Mesendoderm (in vitro differentiated cells): ENCODE measurements at regions not wholly inside any gene's neighbourhood (a gene's known extent, or its start where the extent isn't known, plus 50 kb on each side); places are given as distances from the start of the nearest gene placed in this dataset.

ENCODE experiments used
- DNase-seq: peaks from one replicate; pipeline ENCODE4 v3.0.0; 2013
- H2AK5ac ChIP-seq: 2 replicates; pipeline ENCODE4 v1.6.1; 2013; ENCODE audit warnings: low read length, inconsistent platforms
- H2BK120ac ChIP-seq: 2 replicates; pipeline ENCODE4 v1.6.1; 2013; ENCODE audit warnings: low read depth, mild to moderate bottlenecking, low read length, moderate library complexity, mixed read lengths
- H2BK15ac ChIP-seq: replicated peaks from 2 replicates; pipeline ENCODE4 v1.6.1; 2013; ENCODE audit warnings: low read depth, mild to moderate bottlenecking, moderate library complexity
- H2BK5ac ChIP-seq: 2 replicates; pipeline ENCODE4 v1.6.1; 2013; ENCODE audit warnings: low read length, inconsistent platforms
- H3K18ac ChIP-seq: 2 replicates; pipeline ENCODE4 v1.6.1; 2013; ENCODE audit warnings: mild to moderate bottlenecking, low read length, mixed read lengths
- H3K23ac ChIP-seq: one replicate; pipeline ENCODE4 v1.6.1; 2013; ENCODE audit warnings: low read length
- H3K27ac ChIP-seq: 2 replicates; pipeline ENCODE4 v1.5.1; 2013; ENCODE audit warnings: low read depth, mild to moderate bottlenecking, inconsistent platforms, low read length, moderate library complexity
- H3K27me3 ChIP-seq: 2 replicates; pipeline ENCODE4 v1.6.1; 2013; ENCODE audit warnings: low read length, control low read depth, mild to moderate bottlenecking, inconsistent platforms; ENCODE audit not compliant: insufficient read depth, poor library complexity
- H3K36me3 ChIP-seq: 2 replicates; pipeline ENCODE4 v1.6.1; 2013; ENCODE audit warnings: low read length, inconsistent platforms; ENCODE audit not compliant: control insufficient read depth, insufficient read depth
- H3K4ac ChIP-seq: one replicate; pipeline ENCODE4 v1.6.1; 2013; ENCODE audit warnings: low read depth, mild to moderate bottlenecking, low read length, moderate library complexity
- H3K4me1 ChIP-seq: 2 replicates; pipeline ENCODE4 v1.6.1; 2013; ENCODE audit warnings: low read depth, low read length, inconsistent platforms; ENCODE audit not compliant: control insufficient read depth
- H3K4me2 ChIP-seq: 2 replicates; pipeline ENCODE4 v1.6.1; 2013; ENCODE audit warnings: low read length
- H3K4me3 ChIP-seq: 2 replicates; pipeline ENCODE4 v1.5.1; 2013; ENCODE audit warnings: mild to moderate bottlenecking, low read length
- H3K56ac ChIP-seq: one replicate; pipeline ENCODE4 v1.6.1; 2013; ENCODE audit warnings: low read length
- H3K79me1 ChIP-seq: 2 replicates; pipeline ENCODE4 v1.6.1; 2013; ENCODE audit warnings: low read length, inconsistent platforms
- H3K79me2 ChIP-seq: 2 replicates; pipeline ENCODE4 v1.6.1; 2013; ENCODE audit warnings: mild to moderate bottlenecking, low read length; ENCODE audit not compliant: control insufficient read depth, insufficient read depth
- H3K9ac ChIP-seq: 2 replicates; pipeline ENCODE4 v1.6.1; 2013; ENCODE audit warnings: low read length, inconsistent platforms
- H4K5ac ChIP-seq: one replicate; pipeline ENCODE4 v1.6.1; 2013; ENCODE audit warnings: low read length
- H4K8ac ChIP-seq: one replicate; pipeline ENCODE4 v1.6.1; 2013; ENCODE audit warnings: low read depth, mild to moderate bottlenecking, control low read depth, low read length, moderate library complexity
- WGBS: extraction: QIAGEN DNeasy Blood & Tissue Kit; methylation state at CpG from one replicate; pipeline ENCODE4 v1.1.7; 2013; ENCODE audit warnings: low lambda C conversion rate, missing lambda C conversion rate; ENCODE audit not compliant: insufficient coverage; ENCODE audit errors: extremely low coverage; 5-methylcytosine and 5-hydroxymethylcytosine counted together

GRCh38 chr20:12072221-12072953 is 154.7 kb downstream of the BTBD3 start:
- Histone ChIP-seq H3K56ac (no peak overlapping the region), H3K79me2 (no peaks in the 10 kb centered on the region), H2AK5ac (no peak overlapping the region), H4K8ac (no peak overlapping the region), H3K4me3 (no peak overlapping the region), H3K18ac (no peak overlapping the region), H3K79me1 (no peaks in the 10 kb centered on the region), H2BK5ac (no peak overlapping the region), H3K27ac (no peak overlapping the region), H3K36me3 (no peaks in the 10 kb centered on the region), H3K4ac (no peak overlapping the region), H2BK15ac (no peak overlapping the region), H3K4me1 (peaks cover 2% of the 10 kb centered on the region), H2BK120ac (no peak overlapping the region), H4K5ac (no peak overlapping the region), H3K23ac (no peak overlapping the region), H3K9ac (no peak overlapping the region), H3K27me3 (no peaks in the 10 kb centered on the region), H3K4me2 (no peak overlapping the region)
- DNase-seq, result no peak
- WGBS, result no CpG with 5 or more reads among the region's 8 CpGs

GRCh38 chr20:12072954-12073264 is 155.2 kb downstream of the BTBD3 start:
- Histone ChIP-seq H3K4me3 (no peak overlapping the region), H4K5ac (no peak overlapping the region), H3K79me2 (no peaks in the 10 kb centered on the region), H3K27ac (no peak overlapping the region), H3K4me2 (no peak overlapping the region), H3K79me1 (no peaks in the 10 kb centered on the region), H3K36me3 (no peaks in the 10 kb centered on the region), H3K18ac (no peak overlapping the region), H2AK5ac (no peak overlapping the region), H3K9ac (no peak overlapping the region), H3K23ac (no peak overlapping the region), H2BK15ac (no peak overlapping the region), H2BK120ac (no peak overlapping the region), H3K4me1 (peaks cover 2% of the 10 kb centered on the region), H3K56ac (no peak overlapping the region), H2BK5ac (no peak overlapping the region), H4K8ac (no peak overlapping the region), H3K4ac (no peak overlapping the region), H3K27me3 (no peaks in the 10 kb centered on the region)
- WGBS, result no CpG with 5 or more reads among the region's 2 CpGs
- DNase-seq, result no peak

GRCh38 chr20:12074111-12074655 is 156.5 kb downstream of the BTBD3 start:
- Histone ChIP-seq H3K27me3 (no peaks in the 10 kb centered on the region), H3K56ac (no peak overlapping the region), H3K18ac (no peak overlapping the region), H4K8ac (no peak overlapping the region), H2BK15ac (no peak overlapping the region), H3K79me2 (no peaks in the 10 kb centered on the region), H4K5ac (no peak overlapping the region), H2BK5ac (no peak overlapping the region), H3K27ac (no peak overlapping the region), H3K4me2 (no peak overlapping the region), H3K4ac (no peak overlapping the region), H3K79me1 (no peaks in the 10 kb centered on the region), H3K36me3 (no peaks in the 10 kb centered on the region), H2BK120ac (no peak overlapping the region), H3K23ac (no peak overlapping the region), H3K4me1 (no peaks in the 10 kb centered on the region), H3K9ac (no peak overlapping the region), H3K4me3 (no peak overlapping the region), H2AK5ac (no peak overlapping the region)
- DNase-seq, result no peak
- no CpG with 5 or more reads among the region's 3 CpGs for WGBS

- Histone ChIP-seq H2AK5ac (no peak overlapping the region), H3K4me2 (no peak overlapping the region), H4K8ac (no peak overlapping the region), H4K5ac (no peak overlapping the region), H3K4ac (no peak overlapping the region), H3K4me1 (no peaks in the 10 kb centered on the region), H2BK120ac (no peak overlapping the region), H3K56ac (no peak overlapping the region), H3K79me2 (no peaks in the 10 kb centered on the region), H3K36me3 (no peaks in the 10 kb centered on the region), H2BK15ac (no peak overlapping the region), H2BK5ac (no peak overlapping the region), H3K4me3 (no peak overlapping the region), H3K23ac (no peak overlapping the region), H3K9ac (no peak overlapping the region), H3K79me1 (no peaks in the 10 kb centered on the region), H3K27me3 (no peaks in the 10 kb centered on the region), H3K27ac (no peak overlapping the region), H3K18ac (no peak overlapping the region)
- no peak for DNase-seq
- WGBS, result 100% methylated on average over 2 of the region's 3 CpGs
Observed at GRCh38 chr20:12076200-12076599, 158.5 kb downstream of the BTBD3 start.

GRCh38 chr20:12077875-12078274 is 160.2 kb downstream of the BTBD3 start:
- Histone ChIP-seq H3K36me3 (no peaks in the 10 kb centered on the region), H3K4me1 (no peaks in the 10 kb centered on the region), H3K4me2 (no peak overlapping the region), H3K4ac (no peak overlapping the region), H2BK5ac (no peak overlapping the region), H3K18ac (no peak overlapping the region), H4K5ac (no peak overlapping the region), H3K4me3 (no peak overlapping the region), H3K9ac (no peak overlapping the region), H2AK5ac (no peak overlapping the region), H3K56ac (no peak overlapping the region), H2BK120ac (no peak overlapping the region), H3K27ac (no peak overlapping the region), H3K23ac (no peak overlapping the region), H4K8ac (no peak overlapping the region), H3K79me1 (no peaks in the 10 kb centered on the region), H2BK15ac (no peak overlapping the region), H3K79me2 (no peaks in the 10 kb centered on the region), H3K27me3 (no peaks in the 10 kb centered on the region)
- WGBS, result no CpG with 5 or more reads among the region's 7 CpGs
- DNase-seq, result no peak

GRCh38 chr20:12079490-12079889 is 161.8 kb downstream of the BTBD3 start:
- Histone ChIP-seq H3K56ac (no peak overlapping the region), H3K79me1 (no peaks in the 10 kb centered on the region), H3K4ac (no peak overlapping the region), H3K9ac (no peak overlapping the region), H3K36me3 (no peaks in the 10 kb centered on the region), H3K4me1 (no peaks in the 10 kb centered on the region), H3K27ac (no peak overlapping the region), H3K23ac (no peak overlapping the region), H4K5ac (no peak overlapping the region), H2BK120ac (no peak overlapping the region), H2BK5ac (no peak overlapping the region), H3K79me2 (no peaks in the 10 kb centered on the region), H2BK15ac (no peak overlapping the region), H3K4me2 (no peak overlapping the region), H4K8ac (no peak overlapping the region), H3K18ac (no peak overlapping the region), H3K4me3 (no peak overlapping the region), H2AK5ac (no peak overlapping the region), H3K27me3 (no peaks in the 10 kb centered on the region)
- no peak for DNase-seq
- WGBS, result no CpG with 5 or more reads among the region's 4 CpGs
